HG03460 (cell line): ENCODE measurements at regions not wholly inside any gene's neighbourhood (a gene's known extent, or its start where the extent isn't known, plus 50 kb on each side); places are given as distances from the start of the nearest gene placed in this dataset.

Source experiments
- ATAC-seq: cut with Tn5 transposase; IDR thresholded peaks from one replicate; pipeline ENCODE4 v1.9.1; 2021; ENCODE audit not compliant: unreplicated experiment

DNA sequence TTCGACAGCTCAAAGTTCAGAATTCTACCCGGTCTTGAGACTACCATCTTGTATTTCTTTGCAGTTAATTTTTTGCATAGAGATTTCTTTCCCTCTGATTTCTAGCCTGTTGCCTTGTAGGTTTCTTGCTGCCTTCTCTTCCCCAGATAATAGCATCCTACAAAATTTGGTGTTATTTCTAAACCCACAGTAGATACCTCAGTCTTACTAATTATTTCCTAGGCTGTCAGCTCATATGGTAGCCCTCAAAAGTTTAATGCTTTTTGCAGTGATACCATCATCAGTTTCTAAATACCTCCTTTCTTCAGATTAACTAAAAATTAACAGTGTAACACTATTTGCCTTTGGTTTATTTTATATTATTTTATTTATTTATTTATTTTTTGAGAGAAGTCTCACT is 61.9 kb upstream of the TMPO start:
- no peak for ATAC-seq

DNA sequence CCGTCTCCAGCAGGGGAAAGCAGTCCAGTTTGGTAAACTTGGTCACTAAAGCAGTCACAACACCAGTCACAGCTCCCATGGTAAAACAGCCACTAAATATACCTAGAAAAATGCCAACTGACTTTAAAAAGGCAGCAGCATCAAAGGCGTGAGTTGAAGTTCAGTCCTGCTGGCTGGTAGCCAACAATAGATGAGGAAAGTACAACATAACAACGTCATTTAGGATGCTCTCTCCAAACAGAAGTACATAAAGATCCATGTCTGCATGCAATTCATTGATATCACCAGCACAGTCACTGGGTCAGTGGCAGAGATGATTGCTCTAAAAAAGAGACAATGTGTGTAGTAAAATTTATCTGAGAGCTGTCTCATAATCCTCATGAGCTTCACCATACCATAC is 59.3 kb upstream of the TMPO start:
- no peak for ATAC-seq

DNA sequence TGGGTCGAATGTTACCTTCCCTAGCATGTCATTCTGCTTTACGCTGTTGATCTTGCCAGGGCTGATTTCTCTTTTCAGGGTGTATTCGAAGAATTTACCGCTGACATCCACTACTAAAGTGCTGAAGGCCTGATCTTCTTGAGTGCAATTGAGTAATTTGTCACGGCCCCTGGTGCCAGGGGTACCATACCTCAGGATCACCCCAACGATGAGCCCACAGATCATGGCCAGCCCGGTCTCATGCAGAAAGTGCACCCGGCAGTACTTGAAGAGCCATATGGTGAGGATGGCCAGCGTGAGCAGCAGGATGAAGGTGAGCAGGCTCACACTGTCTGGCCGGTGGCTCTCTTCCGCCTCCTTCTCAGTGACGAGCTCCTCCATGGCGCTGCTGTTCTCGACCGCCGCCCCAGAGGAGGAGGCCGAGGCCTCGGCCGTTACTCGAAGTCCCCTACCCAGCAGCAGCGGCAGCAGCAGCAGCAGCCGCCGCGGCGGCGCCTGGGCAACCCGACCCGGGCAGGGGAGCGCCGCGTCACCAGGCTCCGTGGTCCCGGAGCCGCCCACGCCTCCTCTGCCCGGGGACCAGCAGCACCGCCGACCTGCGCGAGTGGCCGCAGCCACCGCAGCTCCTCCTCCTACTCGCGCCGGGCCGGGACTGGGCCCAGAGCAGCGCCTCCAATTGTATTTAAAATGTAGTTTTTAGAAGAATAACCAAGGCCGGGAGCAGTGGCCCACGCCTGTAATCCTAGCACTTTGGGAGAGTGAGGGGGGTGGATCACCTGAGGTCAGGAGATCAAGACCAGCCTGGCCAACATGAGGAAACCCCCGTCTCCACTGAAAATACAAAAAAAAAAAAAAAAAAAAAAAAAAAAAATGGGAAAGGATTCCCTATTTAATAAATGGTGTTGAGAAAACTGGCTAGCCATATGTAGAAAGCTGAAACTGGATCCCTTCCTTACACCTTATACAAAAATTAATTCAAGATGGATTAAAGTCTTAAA is 58.5 kb upstream of the TMPO start:
- peak; percentile 72 for ATAC-seq

DNA sequence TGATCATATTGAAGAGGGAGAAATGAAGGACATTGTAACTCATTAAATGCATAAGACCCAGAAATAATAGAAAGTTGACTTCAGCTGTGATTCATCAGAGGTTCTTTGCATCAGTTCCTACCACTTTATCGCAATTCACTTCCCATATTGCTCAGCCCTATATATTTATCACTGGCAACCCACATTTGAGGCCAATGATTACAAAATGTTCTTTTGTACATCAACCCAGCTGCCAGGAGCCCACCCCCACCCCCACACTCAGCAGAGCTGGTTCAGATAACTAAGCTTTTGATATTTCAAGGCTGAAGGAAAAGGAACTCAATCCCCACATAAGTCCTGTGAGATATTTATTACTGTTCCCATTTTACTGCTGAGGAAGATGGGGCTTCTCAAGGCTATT is 51.2 kb upstream of the TMPO start:
- no peak for ATAC-seq

DNA sequence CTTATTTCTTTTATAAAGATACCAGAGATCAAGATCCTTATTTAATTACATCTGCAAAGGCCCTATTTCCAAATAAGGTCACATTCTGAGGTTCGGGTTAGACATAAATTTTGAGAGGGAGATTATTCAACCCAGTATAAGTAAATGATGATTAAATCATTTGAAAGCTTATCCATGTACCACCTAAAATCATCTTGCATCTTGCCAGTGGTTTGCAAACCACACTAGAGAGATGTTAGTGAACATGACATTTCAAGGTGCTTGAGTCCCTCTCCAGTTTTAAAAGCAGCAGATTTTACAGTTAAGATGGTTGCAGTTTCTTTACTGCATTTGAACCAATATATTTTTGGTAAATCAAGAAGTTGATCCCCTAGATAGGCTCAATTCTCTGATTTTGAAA is 49.9 kb upstream of the TMPO start:
- no peak for ATAC-seq
